Stomach (tissue), 8 donors: ENCODE measurements at regions not wholly inside any gene's neighbourhood (a gene's known extent, or its start where the extent isn't known, plus 50 kb on each side); places are given as distances from the start of the nearest gene placed in this dataset.

Experiments
- DNase-seq, 2 donors: peaks; one replicate each; pipeline versions ENCODE4 v3.0.0 to v3.0.0-alpha.2; 2013 to 2019
- H3K27ac ChIP-seq, 5 donors: fragments of 200-600 bp in 4 of 5; sonication (generic) in 4 of 5; one replicate each; pipeline ENCODE4 v1.5.1; 2013 to 2019; ENCODE audit warnings: mild to moderate bottlenecking in 1 of 5, moderate library complexity in 1 of 5
- H3K27me3 ChIP-seq, 3 donors: fragments of 200-600 bp; sonication (generic); one replicate each; pipeline ENCODE4 v1.5.1; 2017 to 2019; ENCODE audit warnings: mixed run types in 1 of 3
- H3K36me3 ChIP-seq, 4 donors: fragments of 200-600 bp; sonication (generic); 1 replicate in 3 of 4; 2 replicates in 1 of 4; pipeline ENCODE4 v1.5.1; 2016 to 2019
- H3K4me1 ChIP-seq, 4 donors: fragments of 200-600 bp; sonication (generic); one replicate each; pipeline ENCODE4 v1.5.1; 2016 to 2019
- H3K4me3 ChIP-seq, 4 donors: fragments of 200-600 bp; sonication (generic) in 3 of 4; one replicate each; pipeline ENCODE4 v1.5.1; 2016 to 2019; ENCODE audit warnings: mild to moderate bottlenecking in 1 of 4
- H3K9me3 ChIP-seq, 4 donors: fragments of 200-600 bp; sonication (generic); one replicate each; pipeline ENCODE4 v1.5.1; 2016 to 2019
- CTCF ChIP-seq, 7 experiments: fragments of 450-650 bp in 4 of 7; fragments of 200-600 bp in 3 of 7; sonication (generic) in 3 of 7; IDR thresholded peaks; one replicate each; pipeline ENCODE4 v1.5.1; 2016 to 2019; ENCODE audit warnings: antibody characterized with exemption in 7 of 7, control low read depth in 2 of 7, mild to moderate bottlenecking in 1 of 7
- EP300 ChIP-seq: sonication (generic); formaldehyde crosslinking; IDR thresholded peaks from one replicate; pipeline ENCODE4 v1.6.1; 2017; ENCODE audit warnings: antibody characterized with exemption
- POLR2A ChIP-seq, 4 donors: fragments of 450-650 bp; IDR thresholded peaks; one replicate each; pipeline ENCODE4 v1.6.1; 2016; ENCODE audit warnings: antibody characterized with exemption in 4 of 4, control low read depth in 2 of 4, mild to moderate bottlenecking in 1 of 4, moderate library complexity in 1 of 4
- POLR2AphosphoS5 ChIP-seq, 3 donors: sonication (generic); formaldehyde crosslinking; IDR thresholded peaks; one replicate each; pipeline ENCODE4 v1.6.1; 2016; ENCODE audit warnings: antibody characterized with exemption in 3 of 3
- WGBS, 5 donors: extraction: QIAGEN DNeasy Blood & Tissue Kit in 3 of 5; methylation state at CpG; one replicate each; pipeline versions ENCODE4 v1.1.5 to v1.1.7; 2013 to 2018; 5-methylcytosine and 5-hydroxymethylcytosine counted together
- intact Hi-C: fragments of 100-400 bp; cut with DNase I; formaldehyde crosslinking; loops from one replicate; pipeline ENCODE4 v1.15.1; 2023; ENCODE audit warnings: low total_unique reads
- donor health status: healthy with polysubstance abuse.
- donor health status: Bipolar disorder and iron deficiency.
- donor health status: healthy.

GRCh38 chr7:20896996-20897395 lies 110.3 kb upstream of the SP8 start:
- H3K9me3 ChIP-seq: peaks cover 0 to 7% (median under 1%) of the 10 kb centered on the region in 4 donors
- 85 to 89% (median 88%) methylated on average over 2 of the region's 2 CpGs for WGBS, 5 donors
- no peak overlapping the region for H3K4me3 ChIP-seq
- no peak for DNase-seq
- no peaks in the 10 kb centered on the region for H3K36me3 ChIP-seq
- TF ChIP-seq POLR2A (IDR thresholded peaks at IDR 0.05) (no peak), POLR2AphosphoS5 (IDR thresholded peaks at IDR 0.05) (no peak), CTCF (IDR thresholded peaks at IDR 0.05) (no peak), EP300 (no peak)
- H3K4me1 ChIP-seq: no peaks in the 10 kb centered on the region
- intact Hi-C loops: no loop called here
- no peak overlapping the region for H3K27ac ChIP-seq
- H3K27me3 ChIP-seq: no peaks in the 10 kb centered on the region

- no peak for TF ChIP-seq EP300
- TF ChIP-seq CTCF (IDR thresholded peaks at IDR 0.05): no peak
- no peak for TF ChIP-seq POLR2A (IDR thresholded peaks at IDR 0.05)
- TF ChIP-seq POLR2AphosphoS5 (IDR thresholded peaks at IDR 0.05): no peak
- Histone ChIP-seq H3K27ac (no peak overlapping the region), H3K27me3 (no peaks in the 10 kb centered on the region), H3K36me3 (no peaks in the 10 kb centered on the region), H3K4me3 (no peak overlapping the region), H3K4me1 (no peaks in the 10 kb centered on the region), H3K9me3 (peaks cover 0 to 6% (median 0%) of the 10 kb centered on the region in 4 donors)
- 17 to 35% (median 27%) methylated on average over 3 of the region's 3 CpGs for WGBS, 5 donors
- DNase-seq: no peak
- intact Hi-C loops: no loop called here
These were observed 120.2 kb upstream of the SP8 start for GRCh38 chr7:20906801-20907453.

- H3K27ac ChIP-seq: no peak overlapping the region
- no peak for TF ChIP-seq CTCF (IDR thresholded peaks at IDR 0.05)
- no peak for TF ChIP-seq EP300
- no peak for TF ChIP-seq POLR2A (IDR thresholded peaks at IDR 0.05)
- TF ChIP-seq POLR2AphosphoS5 (IDR thresholded peaks at IDR 0.05): no peak
- H3K4me1 ChIP-seq: no peaks in the 10 kb centered on the region
- whole genome bisulfite sequencing, 5 donors: 80 to 88% (median 84%) methylated on average over 4 of the region's 4 CpGs
- H3K27me3 ChIP-seq: no peaks in the 10 kb centered on the region
- DNase-seq: no peak
- H3K9me3 ChIP-seq: no peaks in the 10 kb centered on the region
- H3K36me3 ChIP-seq: no peaks in the 10 kb centered on the region
- H3K4me3 ChIP-seq: no peak overlapping the region
- intact Hi-C loops: no loop called here
These were observed 124.4 kb upstream of the SP8 start for GRCh38 chr7:20911081-20911480.

- H3K27me3 ChIP-seq: no peaks in the 10 kb centered on the region
- no peak for DNase-seq
- intact Hi-C loops: no loop called here
- no peaks in the 10 kb centered on the region for H3K9me3 ChIP-seq
- WGBS, 5 donors: 67 to 82% (median 70%) methylated on average over 9 of the region's 9 CpGs
- H3K27ac ChIP-seq: no peak overlapping the region
- no peak for TF ChIP-seq POLR2AphosphoS5 (IDR thresholded peaks at IDR 0.05)
- TF ChIP-seq POLR2A (IDR thresholded peaks at IDR 0.05): no peak
- TF ChIP-seq EP300: no peak
- TF ChIP-seq CTCF (IDR thresholded peaks at IDR 0.05): no peak
- no peaks in the 10 kb centered on the region for H3K4me1 ChIP-seq
- no peaks in the 10 kb centered on the region for H3K36me3 ChIP-seq
- no peak overlapping the region for H3K4me3 ChIP-seq
These were observed 127.2 kb upstream of the SP8 start for GRCh38 chr7:20913853-20914252.
